H1 (cell line): ENCODE measurements at regions not wholly inside any gene's neighbourhood (a gene's known extent, or its start where the extent isn't known, plus 50 kb on each side); places are given as distances from the start of the nearest gene placed in this dataset.

Experiments
- ATF2 ChIP-seq: IDR thresholded peaks from 2 replicates; pipeline ENCODE4 v1.6.1; 2012; ENCODE audit warnings: low read length, inconsistent platforms
- CHD7 ChIP-seq: fragments of 300-600 bp; sonication (generic); IDR thresholded peaks from 2 replicates; pipeline ENCODE4 v1.7.1; 2012; ENCODE audit warnings: low read length, moderate library complexity, mild to moderate bottlenecking, inconsistent platforms; ENCODE audit not compliant: insufficient replicate concordance
- JUN ChIP-seq: IDR thresholded peaks from 2 replicates; pipeline ENCODE4 v1.6.1; 2011; ENCODE audit warnings: low read depth, mild to moderate bottlenecking, improper control_type of control experiment, low read length

DNA sequence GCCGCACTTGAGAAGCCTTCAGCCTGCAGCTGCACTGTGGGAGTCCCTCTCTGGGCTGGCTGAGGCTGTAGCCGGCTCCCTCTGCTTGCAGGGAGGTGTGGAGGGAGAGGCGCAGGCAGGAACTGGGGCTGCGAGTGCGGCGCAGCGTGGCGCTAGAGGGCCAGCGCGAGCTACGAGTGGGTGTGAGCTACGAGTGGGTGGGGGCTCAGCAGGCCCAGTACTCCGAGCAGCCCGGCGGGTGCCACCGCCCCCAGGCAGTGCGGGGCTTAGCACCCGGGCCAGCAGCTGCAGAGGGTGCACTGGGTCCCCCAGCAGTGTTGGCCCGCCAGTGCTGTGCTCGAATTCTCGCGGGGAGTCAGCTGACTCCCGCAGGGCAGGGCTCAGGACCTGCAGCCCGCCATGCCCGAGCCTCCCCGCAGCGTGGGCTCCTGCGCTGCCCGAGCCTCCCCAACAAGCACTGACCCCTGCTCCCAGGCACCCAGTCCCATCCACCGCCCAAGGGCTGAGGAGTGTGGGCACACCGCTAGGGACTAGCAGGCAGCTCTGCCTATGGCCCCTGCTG lies 1620.1 kb downstream of the BRINP3 start (continued):
- TF ChIP-seq JUN (no peak), CHD7 (no peak), ATF2 (no peak)
